Adrenal gland (tissue), 9 donors: ENCODE measurements at regions not wholly inside any gene's neighbourhood (a gene's known extent, or its start where the extent isn't known, plus 50 kb on each side); places are given as distances from the start of the nearest gene placed in this dataset.

Experiments used
- DNase-seq, 7 donors: peaks; one replicate each; pipeline ENCODE4 v3.0.0-alpha.2; 2019 to 2020
- H3K27ac ChIP-seq, 5 donors: fragments of 200-600 bp; sonication (generic) in 4 of 5; 1 replicate in 3 of 5; 2 replicates in 2 of 5; pipeline versions ENCODE4 v1.5.1 to v1.8.0; 2016 to 2020; ENCODE audit warnings: mild to moderate bottlenecking in 1 of 5
- H3K27me3 ChIP-seq: fragments of 200-600 bp; 2 replicates; pipeline ENCODE4 v1.8.0; 2021
- H3K36me3 ChIP-seq, 2 donors: fragments of 200-600 bp; replicated peaks in 1 of 2; 1 replicate in 1 of 2; 2 replicates in 1 of 2; pipeline versions ENCODE4 v1.5.1 to v1.8.0; 2018 to 2022
- H3K4me1 ChIP-seq, 2 donors: fragments of 200-600 bp; replicated peaks in 1 of 2; 1 replicate in 1 of 2; 2 replicates in 1 of 2; pipeline versions ENCODE4 v1.5.1 to v1.8.0; 2018 to 2021
- H3K4me3 ChIP-seq, 4 donors: fragments of 200-600 bp; sonication (generic) in 3 of 4; one replicate each; pipeline ENCODE4 v1.5.1; 2016 to 2018
- H3K9me3 ChIP-seq, 3 donors: fragments of 200-600 bp; sonication (generic) in 1 of 3; replicated peaks in 1 of 3; 1 replicate in 2 of 3; 2 replicates in 1 of 3; pipeline versions ENCODE4 v1.5.1 to v1.8.0; 2016 to 2021
- POLR2A ChIP-seq, 2 donors: fragments of 450-650 bp; IDR thresholded peaks; one replicate each; pipeline ENCODE4 v1.6.1; 2017; ENCODE audit warnings: antibody characterized with exemption in 2 of 2, mild to moderate bottlenecking in 2 of 2, moderate library complexity in 1 of 2
- WGBS, 4 donors: extraction: QIAGEN DNeasy Blood & Tissue Kit in 2 of 4; methylation state at CpG; one replicate each; pipeline versions ENCODE4 v1.1.5 to v1.1.7; 2013 to 2017; 5-methylcytosine and 5-hydroxymethylcytosine counted together
- intact Hi-C, 2 donors: fragments of 100-400 bp; cut with DNase I; formaldehyde crosslinking; loops; one replicate each; pipeline versions ENCODE4 v1.14.1 to v1.15.0; 2022 to 2023
- TF ChIP-seq, protein P1 (sequence below), 6 experiments: fragments of 450-650 bp in 4 of 6; fragments of 200-600 bp in 2 of 6; sonication (generic) in 1 of 6; IDR thresholded peaks; 1 replicate in 5 of 6; 2 replicates in 1 of 6; pipeline versions ENCODE4 v1.5.1 to v1.8.0; 2016 to 2021; ENCODE audit warnings: antibody characterized with exemption in 6 of 6, mild to moderate bottlenecking in 2 of 6, moderate library complexity in 1 of 6
- donor health status: healthy with polysubstance abuse.
- donor health status: Bipolar disorder and iron deficiency.
- donor health status: DM: yes; HTN: yes; CAD: no.
- donor health status: DM: no; HTN: no; CAD: no.
- donor health status: DM: no; HTN: no; CAD: no.

DNA sequence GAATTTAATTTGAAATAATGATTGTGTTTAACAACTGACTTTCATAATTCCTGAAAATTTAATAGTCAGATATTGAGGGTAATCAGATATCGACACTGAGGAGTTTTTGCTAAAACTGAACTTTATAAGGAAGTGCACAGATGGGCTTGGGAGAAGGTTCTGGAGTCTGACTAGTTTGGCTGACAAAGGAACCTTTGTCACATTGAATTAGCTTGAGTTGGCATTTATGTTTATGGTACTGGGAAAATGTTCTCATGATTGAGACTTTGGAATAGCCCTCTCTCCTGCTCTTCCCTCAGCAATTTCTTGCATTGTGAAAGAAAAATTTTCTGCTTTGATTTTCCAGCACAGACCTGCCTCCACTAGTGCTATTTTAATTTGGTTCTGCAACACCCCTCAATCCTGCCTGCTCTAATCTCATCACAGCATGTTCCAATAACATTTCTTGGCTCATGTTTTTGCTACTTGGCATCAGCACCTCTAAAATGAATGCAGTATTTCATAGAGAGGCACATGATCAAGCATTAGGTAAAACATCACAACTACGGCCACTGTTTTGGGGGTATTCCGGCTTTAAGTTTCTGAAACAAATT, 133.9 kb upstream of the FSHR start:
- no peaks in the 10 kb centered on the region for H3K4me1 ChIP-seq
- H3K27me3 ChIP-seq, result no peaks in the 10 kb centered on the region
- no peaks in the 10 kb centered on the region for H3K9me3 ChIP-seq
- H3K4me3 ChIP-seq, result no peak overlapping the region
- DNase-seq, result no peak
- intact Hi-C loops, result no loop called here
- H3K27ac ChIP-seq, result no peak overlapping the region
- 78 to 90% (median 83%) methylated on average over 3 of the region's 3 CpGs for WGBS, 4 donors
- no peaks in the 10 kb centered on the region for H3K36me3 ChIP-seq
- TF ChIP-seq POLR2A (IDR thresholded peaks at IDR 0.05), result no peak
- TF ChIP-seq, protein P1, sequence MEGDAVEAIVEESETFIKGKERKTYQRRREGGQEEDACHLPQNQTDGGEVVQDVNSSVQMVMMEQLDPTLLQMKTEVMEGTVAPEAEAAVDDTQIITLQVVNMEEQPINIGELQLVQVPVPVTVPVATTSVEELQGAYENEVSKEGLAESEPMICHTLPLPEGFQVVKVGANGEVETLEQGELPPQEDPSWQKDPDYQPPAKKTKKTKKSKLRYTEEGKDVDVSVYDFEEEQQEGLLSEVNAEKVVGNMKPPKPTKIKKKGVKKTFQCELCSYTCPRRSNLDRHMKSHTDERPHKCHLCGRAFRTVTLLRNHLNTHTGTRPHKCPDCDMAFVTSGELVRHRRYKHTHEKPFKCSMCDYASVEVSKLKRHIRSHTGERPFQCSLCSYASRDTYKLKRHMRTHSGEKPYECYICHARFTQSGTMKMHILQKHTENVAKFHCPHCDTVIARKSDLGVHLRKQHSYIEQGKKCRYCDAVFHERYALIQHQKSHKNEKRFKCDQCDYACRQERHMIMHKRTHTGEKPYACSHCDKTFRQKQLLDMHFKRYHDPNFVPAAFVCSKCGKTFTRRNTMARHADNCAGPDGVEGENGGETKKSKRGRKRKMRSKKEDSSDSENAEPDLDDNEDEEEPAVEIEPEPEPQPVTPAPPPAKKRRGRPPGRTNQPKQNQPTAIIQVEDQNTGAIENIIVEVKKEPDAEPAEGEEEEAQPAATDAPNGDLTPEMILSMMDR (IDR thresholded peaks at IDR 0.05), result no peak

- Histone ChIP-seq H3K4me1 (no peaks in the 10 kb centered on the region), H3K27ac (no peak overlapping the region), H3K36me3 (no peaks in the 10 kb centered on the region), H3K27me3 (no peaks in the 10 kb centered on the region), H3K4me3 (no peak overlapping the region), H3K9me3 (no peaks in the 10 kb centered on the region)
- no peak for DNase-seq
- no peak for TF ChIP-seq POLR2A (IDR thresholded peaks at IDR 0.05)
- TF ChIP-seq, protein P1 (IDR thresholded peaks at IDR 0.05), result no peak
- 58 to 68% (median 65%) methylated on average over 3 of the region's 3 CpGs for WGBS, 4 donors
- intact Hi-C loops, result no loop called here
Observed at GRCh38 chr2:49286726-49287125, 132.4 kb upstream of the FSHR start.

GRCh38 chr2:49286045-49286444, 131.7 kb upstream of the FSHR start:
- H3K27ac ChIP-seq, result no peak overlapping the region
- intact Hi-C loops, result no loop called here
- WGBS, 4 donors, result 25 to 60% (median 50%) methylated on average over 2 of the region's 2 CpGs
- H3K27me3 ChIP-seq, result no peaks in the 10 kb centered on the region
- TF ChIP-seq, protein P1 (IDR thresholded peaks at IDR 0.05), result no peak
- TF ChIP-seq POLR2A (IDR thresholded peaks at IDR 0.05), result no peak
- no peaks in the 10 kb centered on the region for H3K4me1 ChIP-seq
- no peaks in the 10 kb centered on the region for H3K9me3 ChIP-seq
- no peaks in the 10 kb centered on the region for H3K36me3 ChIP-seq
- no peak for DNase-seq
- H3K4me3 ChIP-seq, result no peak overlapping the region

DNA sequence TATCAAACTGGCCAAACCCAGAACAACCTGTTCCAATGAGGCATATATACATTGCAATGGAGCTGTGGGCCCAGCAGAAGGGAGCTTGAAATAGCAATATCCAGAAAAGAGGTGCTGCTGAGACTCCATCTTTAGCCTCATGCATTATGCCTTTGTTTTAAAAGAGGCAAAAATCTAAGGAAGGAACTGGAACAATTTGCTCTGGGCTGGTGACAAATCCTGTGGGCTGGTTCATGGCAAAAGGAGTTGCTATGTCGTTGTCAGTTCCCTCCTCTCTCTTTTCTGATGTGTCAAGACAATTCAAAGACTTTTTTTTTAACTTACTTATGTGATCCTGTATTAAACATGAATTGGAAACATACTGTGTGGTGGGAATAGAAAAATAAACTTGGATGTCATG, 124.2 kb upstream of the FSHR start:
- no peaks in the 10 kb centered on the region for H3K4me1 ChIP-seq
- WGBS, 4 donors, result 49 to 81% (median 73%) methylated on average over 1 of the region's 1 CpG
- no peak for TF ChIP-seq POLR2A (IDR thresholded peaks at IDR 0.05)
- TF ChIP-seq, protein P1 (IDR thresholded peaks at IDR 0.05), result no peak

More for the DNA sequence above, 124.2 kb upstream of the FSHR start:
- intact Hi-C loops, result no loop called here
- Histone ChIP-seq H3K27ac (no peak overlapping the region), H3K9me3 (no peaks in the 10 kb centered on the region), H3K27me3 (no peaks in the 10 kb centered on the region), H3K36me3 (no peaks in the 10 kb centered on the region), H3K4me3 (no peak overlapping the region)
- no peak for DNase-seq
